ENCODE measurements at regions not wholly inside any gene's neighbourhood (a gene's known extent, or its start where the extent isn't known, plus 50 kb on each side); places are given as distances from the start of the nearest gene placed in this dataset.

- Histone ChIP-seq H3K27me3 (no peaks in the 10 kb centered on the region), H3K9me3 (peaks cover 0 to 15% (median 0%) of the 10 kb centered on the region in 3 donors), H3K27ac (no peak overlapping the region), H3K4me1 (no peaks in the 10 kb centered on the region), H3K36me3 (replicated peaks in 1 of 2; ENCODE audit: insufficient read depth in 1 of 2, low read depth in 2 of 2) (no peaks in the 10 kb centered on the region), H3K4me3 (no peak overlapping the region)
- WGBS, 2 donors: 86% methylated on average over 3 of the region's 3 CpGs
- TF ChIP-seq, protein P1, sequence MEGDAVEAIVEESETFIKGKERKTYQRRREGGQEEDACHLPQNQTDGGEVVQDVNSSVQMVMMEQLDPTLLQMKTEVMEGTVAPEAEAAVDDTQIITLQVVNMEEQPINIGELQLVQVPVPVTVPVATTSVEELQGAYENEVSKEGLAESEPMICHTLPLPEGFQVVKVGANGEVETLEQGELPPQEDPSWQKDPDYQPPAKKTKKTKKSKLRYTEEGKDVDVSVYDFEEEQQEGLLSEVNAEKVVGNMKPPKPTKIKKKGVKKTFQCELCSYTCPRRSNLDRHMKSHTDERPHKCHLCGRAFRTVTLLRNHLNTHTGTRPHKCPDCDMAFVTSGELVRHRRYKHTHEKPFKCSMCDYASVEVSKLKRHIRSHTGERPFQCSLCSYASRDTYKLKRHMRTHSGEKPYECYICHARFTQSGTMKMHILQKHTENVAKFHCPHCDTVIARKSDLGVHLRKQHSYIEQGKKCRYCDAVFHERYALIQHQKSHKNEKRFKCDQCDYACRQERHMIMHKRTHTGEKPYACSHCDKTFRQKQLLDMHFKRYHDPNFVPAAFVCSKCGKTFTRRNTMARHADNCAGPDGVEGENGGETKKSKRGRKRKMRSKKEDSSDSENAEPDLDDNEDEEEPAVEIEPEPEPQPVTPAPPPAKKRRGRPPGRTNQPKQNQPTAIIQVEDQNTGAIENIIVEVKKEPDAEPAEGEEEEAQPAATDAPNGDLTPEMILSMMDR (IDR thresholded peaks at IDR 0.05): no peak
- no peak for TF ChIP-seq POLR2A (IDR thresholded peaks at IDR 0.05)
- DNase-seq: no peak
- intact Hi-C loops (cut with DNase I): no loop called here
- no peak for ATAC-seq
These were observed 299.2 kb downstream of the TOX3 start for GRCh38 chr16:52247737-52248136.

DNA sequence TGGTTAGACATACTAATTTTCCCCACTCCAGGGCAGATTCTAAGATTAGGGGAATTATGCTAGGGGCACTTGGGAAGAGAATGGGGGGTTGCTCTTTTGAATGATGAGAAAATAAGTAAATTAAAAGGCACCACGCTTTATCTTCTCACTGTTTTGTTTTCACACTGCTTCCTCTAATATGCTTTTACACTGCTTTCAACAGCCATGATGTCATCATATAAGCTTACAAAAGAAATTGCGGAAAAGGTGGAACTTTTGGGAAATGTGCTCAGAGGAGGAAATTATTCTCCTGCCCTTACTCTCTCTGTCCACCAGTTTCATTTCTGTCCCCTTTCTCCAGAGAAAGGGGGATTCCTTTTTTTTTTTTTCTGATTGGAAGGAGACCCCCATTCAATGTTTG lies 308.2 kb downstream of the TOX3 start:
- DNase-seq (no peak), ATAC-seq (no peak)
- Histone ChIP-seq H3K4me3 (no peak overlapping the region), H3K36me3 (replicated peaks in 1 of 2; ENCODE audit: insufficient read depth in 1 of 2, low read depth in 2 of 2) (no peaks in the 10 kb centered on the region), H3K27ac (no peak overlapping the region), H3K27me3 (no peaks in the 10 kb centered on the region), H3K4me1 (no peaks in the 10 kb centered on the region), H3K9me3 (no peaks in the 10 kb centered on the region)
- intact Hi-C loops (cut with DNase I): no loop called here
- no peak for TF ChIP-seq POLR2A (IDR thresholded peaks at IDR 0.05)
- TF ChIP-seq, protein P1 (IDR thresholded peaks at IDR 0.05): no peak
- WGBS, 2 donors: 81 to 97% methylated on average over 2 of the region's 2 CpGs

DNA sequence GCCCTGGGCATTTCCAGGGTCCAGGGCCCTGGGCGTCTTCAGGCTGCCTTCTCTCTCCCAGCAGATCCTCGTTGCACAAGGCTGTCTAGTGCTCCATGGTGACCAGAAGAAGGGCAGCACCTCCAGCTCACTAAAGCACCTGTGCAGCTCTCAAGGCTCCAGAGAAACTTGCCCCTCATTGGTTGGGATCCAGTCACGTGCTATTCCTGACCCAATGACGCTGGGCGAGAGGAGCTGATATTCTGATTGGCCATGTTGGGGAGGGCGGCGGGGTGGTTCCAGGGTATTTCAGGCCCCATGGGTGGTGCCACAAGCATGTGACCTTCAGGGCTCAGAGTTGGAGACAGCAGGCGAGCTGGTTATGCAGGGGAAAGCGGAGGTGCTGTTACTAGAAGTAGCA lies 309.1 kb downstream of the TOX3 start:
- ATAC-seq: no peak
- Histone ChIP-seq H3K27me3 (no peaks in the 10 kb centered on the region), H3K4me3 (no peak overlapping the region), H3K4me1 (no peaks in the 10 kb centered on the region), H3K27ac (no peak overlapping the region), H3K9me3 (no peaks in the 10 kb centered on the region), H3K36me3 (replicated peaks in 1 of 2; ENCODE audit: insufficient read depth in 1 of 2, low read depth in 2 of 2) (no peaks in the 10 kb centered on the region)
- TF ChIP-seq, protein P1 (IDR thresholded peaks at IDR 0.05): no peak
- no peak for TF ChIP-seq POLR2A (IDR thresholded peaks at IDR 0.05)
- no peak for DNase-seq
- WGBS, 2 donors: 90 to 91% methylated on average over 8 to 9 of the region's 9 CpGs
- intact Hi-C loops (cut with DNase I): no loop called here

DNA sequence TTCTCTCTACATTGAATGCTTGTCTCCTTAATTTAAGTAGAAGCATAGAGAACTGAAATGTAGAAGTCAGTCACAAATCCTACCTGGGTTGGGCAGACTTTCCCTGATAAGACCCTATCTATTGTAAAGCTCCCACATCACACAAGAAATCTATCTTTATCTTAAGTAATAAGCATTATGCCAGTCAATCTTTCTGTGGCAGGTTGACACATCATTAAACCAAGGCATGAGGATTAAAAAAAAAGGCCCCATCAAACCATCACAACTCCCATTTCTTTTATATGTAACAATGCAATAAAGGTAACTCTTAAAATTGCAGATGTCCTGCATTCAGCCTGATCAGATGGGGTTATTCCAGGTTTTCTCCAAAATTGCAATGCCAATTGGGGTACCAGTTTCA lies 311.8 kb downstream of the TOX3 start:
- Histone ChIP-seq H3K27ac (no peak overlapping the region), H3K4me1 (no peaks in the 10 kb centered on the region), H3K9me3 (no peaks in the 10 kb centered on the region), H3K27me3 (no peaks in the 10 kb centered on the region), H3K4me3 (no peak overlapping the region), H3K36me3 (replicated peaks in 1 of 2; ENCODE audit: insufficient read depth in 1 of 2, low read depth in 2 of 2) (no peaks in the 10 kb centered on the region)
- TF ChIP-seq POLR2A (IDR thresholded peaks at IDR 0.05): no peak
- TF ChIP-seq, protein P1 (IDR thresholded peaks at IDR 0.05): no peak
- ATAC-seq: no peak
- no peak for DNase-seq
- intact Hi-C loops (cut with DNase I): no loop called here

DNA sequence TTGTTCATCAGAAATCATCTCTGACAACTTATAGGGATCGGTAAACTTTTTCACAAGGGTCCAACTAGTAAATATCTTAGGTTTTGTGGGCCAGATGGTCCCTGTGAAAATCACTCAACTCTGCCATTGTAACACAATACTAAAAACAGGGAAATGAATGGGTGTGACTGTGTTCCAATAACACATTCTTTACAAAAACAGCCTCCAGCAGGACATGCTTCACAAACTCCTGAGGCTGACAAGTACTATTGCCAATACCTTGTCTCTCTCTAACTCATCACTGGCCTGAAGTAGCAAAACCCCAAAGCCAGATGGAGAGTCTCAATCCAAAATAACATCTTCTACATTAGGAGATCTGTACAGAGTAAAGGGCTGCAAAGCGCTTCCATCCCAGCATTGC lies 312.3 kb downstream of the TOX3 start:
- no peaks in the 10 kb centered on the region for H3K4me1 ChIP-seq
- 89 to 95% methylated on average over 2 of the region's 2 CpGs for WGBS, 2 donors
- no peaks in the 10 kb centered on the region for H3K9me3 ChIP-seq
- H3K4me3 ChIP-seq: no peak overlapping the region
- ATAC-seq (no peak), DNase-seq (no peak)
- H3K36me3 ChIP-seq (replicated peaks in 1 of 2; ENCODE audit: insufficient read depth in 1 of 2, low read depth in 2 of 2): no peaks in the 10 kb centered on the region
- H3K27ac ChIP-seq: no peak overlapping the region
- intact Hi-C loops (cut with DNase I): no loop called here
- TF ChIP-seq, protein P1 (IDR thresholded peaks at IDR 0.05): no peak
- TF ChIP-seq POLR2A (IDR thresholded peaks at IDR 0.05): no peak
- no peaks in the 10 kb centered on the region for H3K27me3 ChIP-seq
